ENCODE measurements at regions not wholly inside any gene's neighbourhood (a gene's known extent, or its start where the extent isn't known, plus 50 kb on each side); places are given as distances from the start of the nearest gene placed in this dataset.

GRCh38 chr5:68395926-68396511 lies 180.5 kb downstream of the PIK3R1 start:
- Histone ChIP-seq H3K4me3 (ENCODE audit: low read length) (no peak overlapping the region), H3K9me3 (replicated peaks; ENCODE audit: low read length) (no peaks in the 10 kb centered on the region), H3K36me3 (ENCODE audit: insufficient read depth, low read length) (no peaks in the 10 kb centered on the region), H3K9ac (ENCODE audit: low read depth, low read length) (no peak overlapping the region), H3K27me3 (ENCODE audit: control insufficient read depth, insufficient read depth, low read length) (no peaks in the 10 kb centered on the region), H3K4me1 (ENCODE audit: control insufficient read depth, insufficient read depth, low read length) (no peaks in the 10 kb centered on the region), H3K4me2 (ENCODE audit: low read length) (no peak overlapping the region)

GRCh38 chr5:68396722-68397121 lies 181.2 kb downstream of the PIK3R1 start:
- H3K27me3 ChIP-seq (ENCODE audit: control insufficient read depth, insufficient read depth, low read length), result no peaks in the 10 kb centered on the region
- no peak overlapping the region for H3K4me2 ChIP-seq (ENCODE audit: low read length)
- H3K4me1 ChIP-seq (ENCODE audit: control insufficient read depth, insufficient read depth, low read length), result no peaks in the 10 kb centered on the region
- H3K9ac ChIP-seq (ENCODE audit: low read depth, low read length), result no peak overlapping the region
- no peaks in the 10 kb centered on the region for H3K9me3 ChIP-seq (replicated peaks; ENCODE audit: low read length)
- no peaks in the 10 kb centered on the region for H3K36me3 ChIP-seq (ENCODE audit: insufficient read depth, low read length)
- H3K4me3 ChIP-seq (ENCODE audit: low read length), result no peak overlapping the region

- Histone ChIP-seq H3K4me1 (ENCODE audit: control insufficient read depth, insufficient read depth, low read length) (peaks cover 6% of the 10 kb centered on the region), H3K9ac (ENCODE audit: low read depth, low read length) (no peak overlapping the region), H3K4me2 (ENCODE audit: low read length) (no peak overlapping the region), H3K27me3 (ENCODE audit: control insufficient read depth, insufficient read depth, low read length) (no peaks in the 10 kb centered on the region), H3K9me3 (replicated peaks; ENCODE audit: low read length) (no peaks in the 10 kb centered on the region), H3K4me3 (ENCODE audit: low read length) (no peak overlapping the region), H3K36me3 (ENCODE audit: insufficient read depth, low read length) (no peaks in the 10 kb centered on the region)
Measured at GRCh38 chr5:68398146-68398812, 182.7 kb downstream of the PIK3R1 start.

GRCh38 chr5:68403301-68403700 lies 187.7 kb downstream of the PIK3R1 start:
- no peaks in the 10 kb centered on the region for H3K27me3 ChIP-seq (ENCODE audit: control insufficient read depth, insufficient read depth, low read length)
- no peak overlapping the region for H3K9ac ChIP-seq (ENCODE audit: low read depth, low read length)
- H3K4me2 ChIP-seq (ENCODE audit: low read length), result peak overlapping the region; percentile 11
- H3K36me3 ChIP-seq (ENCODE audit: insufficient read depth, low read length), result no peaks in the 10 kb centered on the region
- H3K4me1 ChIP-seq (ENCODE audit: control insufficient read depth, insufficient read depth, low read length), result peaks cover 23% of the 10 kb centered on the region
- no peaks in the 10 kb centered on the region for H3K9me3 ChIP-seq (replicated peaks; ENCODE audit: low read length)
- peak overlapping the region; percentile 34 for H3K4me3 ChIP-seq (ENCODE audit: low read length)

GRCh38 chr5:68404246-68404645 lies 188.7 kb downstream of the PIK3R1 start:
- H3K9ac ChIP-seq (ENCODE audit: low read depth, low read length), result no peak overlapping the region
- peaks cover 31% of the 10 kb centered on the region for H3K4me1 ChIP-seq (ENCODE audit: control insufficient read depth, insufficient read depth, low read length)
- H3K4me3 ChIP-seq (ENCODE audit: low read length), result no peak overlapping the region

GRCh38 chr5:68405026-68405684 lies 189.6 kb downstream of the PIK3R1 start:
- Histone ChIP-seq H3K9ac (ENCODE audit: low read depth, low read length) (no peak overlapping the region), H3K36me3 (ENCODE audit: insufficient read depth, low read length) (no peaks in the 10 kb centered on the region), H3K4me1 (ENCODE audit: control insufficient read depth, insufficient read depth, low read length) (peaks cover 36% of the 10 kb centered on the region), H3K27me3 (ENCODE audit: control insufficient read depth, insufficient read depth, low read length) (no peaks in the 10 kb centered on the region), H3K4me2 (ENCODE audit: low read length) (no peak overlapping the region), H3K9me3 (replicated peaks; ENCODE audit: low read length) (no peaks in the 10 kb centered on the region), H3K4me3 (ENCODE audit: low read length) (no peak overlapping the region)

More at GRCh38 chr5:68404246-68404645, 188.7 kb downstream of the PIK3R1 start:
- no peaks in the 10 kb centered on the region for H3K36me3 ChIP-seq (ENCODE audit: insufficient read depth, low read length)
- no peaks in the 10 kb centered on the region for H3K27me3 ChIP-seq (ENCODE audit: control insufficient read depth, insufficient read depth, low read length)
- H3K9me3 ChIP-seq (replicated peaks; ENCODE audit: low read length), result no peaks in the 10 kb centered on the region
- H3K4me2 ChIP-seq (ENCODE audit: low read length), result no peak overlapping the region

- peaks cover 36% of the 10 kb centered on the region for H3K4me1 ChIP-seq (ENCODE audit: control insufficient read depth, insufficient read depth, low read length)
- no peak overlapping the region for H3K9ac ChIP-seq (ENCODE audit: low read depth, low read length)
- no peaks in the 10 kb centered on the region for H3K9me3 ChIP-seq (replicated peaks; ENCODE audit: low read length)
- H3K4me3 ChIP-seq (ENCODE audit: low read length), result no peak overlapping the region
- no peaks in the 10 kb centered on the region for H3K36me3 ChIP-seq (ENCODE audit: insufficient read depth, low read length)
- H3K27me3 ChIP-seq (ENCODE audit: control insufficient read depth, insufficient read depth, low read length), result no peaks in the 10 kb centered on the region
- H3K4me2 ChIP-seq (ENCODE audit: low read length), result no peak overlapping the region
Measured at GRCh38 chr5:68405784-68406743, 190.5 kb downstream of the PIK3R1 start.

GRCh38 chr5:68406767-68407241 lies 191.2 kb downstream of the PIK3R1 start:
- Histone ChIP-seq H3K4me1 (ENCODE audit: control insufficient read depth, insufficient read depth, low read length) (peaks cover 36% of the 10 kb centered on the region), H3K9me3 (replicated peaks; ENCODE audit: low read length) (no peaks in the 10 kb centered on the region), H3K27me3 (ENCODE audit: control insufficient read depth, insufficient read depth, low read length) (no peaks in the 10 kb centered on the region), H3K4me3 (ENCODE audit: low read length) (no peak overlapping the region), H3K9ac (ENCODE audit: low read depth, low read length) (no peak overlapping the region), H3K4me2 (ENCODE audit: low read length) (no peak overlapping the region), H3K36me3 (ENCODE audit: insufficient read depth, low read length) (no peaks in the 10 kb centered on the region)

GRCh38 chr5:68407311-68408239 lies 192.0 kb downstream of the PIK3R1 start:
- Histone ChIP-seq H3K4me2 (ENCODE audit: low read length) (no peak overlapping the region), H3K4me1 (ENCODE audit: control insufficient read depth, insufficient read depth, low read length) (peaks cover 36% of the 10 kb centered on the region), H3K4me3 (ENCODE audit: low read length) (no peak overlapping the region), H3K9ac (ENCODE audit: low read depth, low read length) (no peak overlapping the region), H3K36me3 (ENCODE audit: insufficient read depth, low read length) (no peaks in the 10 kb centered on the region), H3K9me3 (replicated peaks; ENCODE audit: low read length) (no peaks in the 10 kb centered on the region), H3K27me3 (ENCODE audit: control insufficient read depth, insufficient read depth, low read length) (no peaks in the 10 kb centered on the region)

- Histone ChIP-seq H3K9me3 (replicated peaks; ENCODE audit: low read length) (no peaks in the 10 kb centered on the region), H3K27me3 (ENCODE audit: control insufficient read depth, insufficient read depth, low read length) (no peaks in the 10 kb centered on the region), H3K4me3 (ENCODE audit: low read length) (no peak overlapping the region), H3K36me3 (ENCODE audit: insufficient read depth, low read length) (no peaks in the 10 kb centered on the region), H3K9ac (ENCODE audit: low read depth, low read length) (no peak overlapping the region), H3K4me1 (ENCODE audit: control insufficient read depth, insufficient read depth, low read length) (peaks cover 29% of the 10 kb centered on the region), H3K4me2 (ENCODE audit: low read length) (no peak overlapping the region)
Measured at GRCh38 chr5:68408345-68408871, 192.9 kb downstream of the PIK3R1 start.

Measured in skeletal muscle satellite cell (primary cell).